Heart right ventricle (tissue), 16 donors: ENCODE measurements at regions not wholly inside any gene's neighbourhood (a gene's known extent, or its start where the extent isn't known, plus 50 kb on each side); places are given as distances from the start of the nearest gene placed in this dataset.
A peak's percentile ranks its signal among the peaks of the same experiment; 100 is the strongest.
"Not testable (repeated sequence)": the region's sequence is repeated elsewhere in the genome, so short reads cannot be mapped to it uniquely, and the experiment has no call there.

ENCODE experiments used
- ATAC-seq, 8 donors: fragments of 200-7000 bp; cut with Tn5 transposase; one replicate each; pipeline ENCODE4 v1.9.1; 2020; ENCODE audit warnings: mild to moderate bottlenecking in 8 of 8, moderate library complexity in 8 of 8, moderate number of reproducible peaks in 1 of 8
- DNase-seq, 2 donors: peaks; one replicate each; pipeline ENCODE4 v3.0.0-alpha.2; 2020
- H3K27ac ChIP-seq, 10 donors: fragments of 200-600 bp; sonication (generic) in 2 of 10; one replicate each; pipeline versions ENCODE4 v1.5.0 to v1.8.0; 2020 to 2022; ENCODE audit warnings: mild to moderate bottlenecking in 3 of 10
- H3K27me3 ChIP-seq, 7 donors: fragments of 200-600 bp; one replicate each; pipeline ENCODE4 v1.8.0; 2021 to 2022; ENCODE audit warnings: mild to moderate bottlenecking in 2 of 7
- H3K36me3 ChIP-seq, 9 donors: fragments of 200-600 bp; sonication (generic) in 1 of 9; one replicate each; pipeline versions ENCODE4 v1.5.0 to v1.8.0; 2020 to 2022; ENCODE audit warnings: mild to moderate bottlenecking in 2 of 9
- H3K4me1 ChIP-seq, 9 donors: fragments of 200-600 bp; sonication (generic) in 1 of 9; one replicate each; pipeline versions ENCODE4 v1.5.0 to v1.8.0; 2020 to 2022; ENCODE audit warnings: mild to moderate bottlenecking in 4 of 9
- H3K4me3 ChIP-seq, 10 donors: fragments of 200-600 bp; sonication (generic) in 2 of 10; one replicate each; pipeline versions ENCODE4 v1.5.0 to v1.8.0; 2020 to 2022; ENCODE audit warnings: mild to moderate bottlenecking in 7 of 10, moderate library complexity in 2 of 10
- H3K9me3 ChIP-seq, 11 donors: fragments of 200-600 bp in 10 of 11; sonication (generic) in 2 of 11; one replicate each; pipeline versions ENCODE4 v1.5.0 to v1.8.0; 2013 to 2022; ENCODE audit warnings: mild to moderate bottlenecking in 2 of 11, control low read depth in 1 of 11, moderate library complexity in 1 of 11
- CTCF ChIP-seq, 9 donors: fragments of 200-600 bp; sonication (generic) in 2 of 9; IDR thresholded peaks; one replicate each; pipeline versions ENCODE4 v1.5.0 to v1.8.0; 2021 to 2022; ENCODE audit warnings: antibody characterized with exemption in 9 of 9, mild to moderate bottlenecking in 5 of 9, moderate library complexity in 1 of 9
- WGBS, 2 donors: extraction: QIAGEN DNeasy Blood & Tissue Kit; methylation state at CpG; one replicate each; pipeline ENCODE4 v1.1.7; 2013; ENCODE audit warnings: inconsistent platforms in 1 of 2; 5-methylcytosine and 5-hydroxymethylcytosine counted together
- intact Hi-C, 10 donors: fragments of 100-400 bp; cut with DNase I; formaldehyde crosslinking; loops; one replicate each; pipeline versions ENCODE4 v1.11.1 to v1.14.2; 2022
- donor health status: Arrhythmogenic right ventricular cardiomyopathy.
- donor health status: ischemic (EF 13 %, LVEDD 7.1; RV severe dilation, severe dysfunction).
- donor health status: healthy with polysubstance abuse.
- donor health status: DM: no; HTN: yes; CAD: no.
- donor health status: DM: no; HTN: no; CAD: no.
- donor health status: ischemic (EF 25% LVEDD 6.9; RV normal size, moderate dysfunction).
- donor health status: ischemic (EF 25% LVEDD 5.7; RV mildly dilated, moderate dysfunction).
- donor health status: healthy.
- donor health status: DM: yes; HTN: yes; CAD: no.
- donor health status: Ischemic cardiomyopathy.
- donor health status: ischemic (EF 35%, LVEDD 5.7; RV mildly dilated, moderate dysfunction).
- donor health status: nonischemic (EF 11% LVEDD 7.7; RV severe dilation, severe dysfunction).
- donor health status: DM: yes; HTN: yes; CAD: no.
- donor health status: PGD.
- donor health status: ischemic (EF 29% LVEDD 5.4; RV normal size, mild dysfunction).
- donor health status: nonischemic (EF 23%, LVEDD 6.1; RV moderate dilation, normal function).

GRCh38 chr11:129750343-129751292, 65.0 kb upstream of the TMEM45B start:
- Histone ChIP-seq H3K27ac (no peak overlapping the region), H3K27me3 (peaks cover 0 to 30% (median 13%) of the 10 kb centered on the region in 7 donors), H3K9me3 (peaks cover 0 to 7% (median 0%) of the 10 kb centered on the region in 11 donors), H3K4me3 (peak overlapping the region in 7 of 10 donors; percentile 12 to 41 (median 31)), H3K36me3 (no peaks in the 10 kb centered on the region), H3K4me1 (peaks cover 0 to 9% (median 4%) of the 10 kb centered on the region in 9 donors)
- ATAC-seq (peak; percentile 75 to 94 (median 90)), DNase-seq (peak; percentile 57 to 74)
- intact Hi-C loops: loop anchor here in 9 of 10 donors (2.0 to 10.0 kb wide), 5 partner anchors 383 to 636 kb away; no protein-coding TSS in a partner anchor
- WGBS, 2 donors: 17% methylated on average over 57 of the region's 57 CpGs
- peak; percentile 99 to 100 (median 99) for TF ChIP-seq CTCF (IDR thresholded peaks at IDR 0.05)

- 52 to 68% methylated on average over 3 of the region's 3 CpGs for WGBS, 2 donors
- H3K9me3 ChIP-seq: peaks cover 0 to 15% (median 0%) of the 10 kb centered on the region in 11 donors
- intact Hi-C loops: loop anchor here in 9 of 10 donors (2.0 to 10.0 kb wide), 5 partner anchors 384 to 637 kb away; no protein-coding TSS in a partner anchor
- H3K27me3 ChIP-seq: peaks cover 0 to 26% (median 13%) of the 10 kb centered on the region in 7 donors
- DNase-seq (no peak), ATAC-seq (no peak)
- H3K4me1 ChIP-seq: peaks cover 0 to 9% (median 4%) of the 10 kb centered on the region in 9 donors
- H3K36me3 ChIP-seq: no peaks in the 10 kb centered on the region
- H3K27ac ChIP-seq: no peak overlapping the region
- no peak overlapping the region for H3K4me3 ChIP-seq
- TF ChIP-seq CTCF (IDR thresholded peaks at IDR 0.05): no peak
Observed at GRCh38 chr11:129751511-129751910, 64.1 kb upstream of the TMEM45B start.

GRCh38 chr11:129763569-129763968, 52.1 kb upstream of the TMEM45B start:
- ATAC-seq, H3K4me1 ChIP-seq, H3K9me3 ChIP-seq, H3K4me3 ChIP-seq, H3K36me3 ChIP-seq, intact Hi-C loops, H3K27ac ChIP-seq, DNase-seq: not testable (repeated sequence)
- H3K27me3 ChIP-seq: peaks cover 0 to 10% (median 0%) of the 10 kb centered on the region in 7 donors
- WGBS, 2 donors: 86 to 91% methylated on average over 4 of the region's 4 CpGs

GRCh38 chr11:129764204-129764603, 51.4 kb upstream of the TMEM45B start:
- ATAC-seq, H3K27ac ChIP-seq: not testable (repeated sequence)

More at GRCh38 chr11:129764204-129764603, 51.4 kb upstream of the TMEM45B start:
- Histone ChIP-seq H3K9me3 (peaks cover 0 to 13% (median 4%) of the 10 kb centered on the region in 11 donors), H3K27me3 (peaks cover 0 to 10% (median 0%) of the 10 kb centered on the region in 7 donors)
- H3K4me3 ChIP-seq, H3K4me1 ChIP-seq, H3K36me3 ChIP-seq, DNase-seq, intact Hi-C loops: not testable (repeated sequence)
- WGBS, 2 donors: 67 to 73% methylated on average over 4 of the region's 5 CpGs
